ENCODE measurements at regions not wholly inside any gene's neighbourhood (a gene's known extent, or its start where the extent isn't known, plus 50 kb on each side); places are given as distances from the start of the nearest gene placed in this dataset.

- CTCF ChIA-PET, result no interaction called here
- no peaks in the 10 kb centered on the region for H3K9me3 ChIP-seq (ENCODE audit: control insufficient read depth, insufficient read depth, low read depth, low read length)
- POLR2A ChIA-PET, result no interaction called here
- H3K4me3 ChIP-seq (ENCODE audit: low read depth, low read length), result no peak overlapping the region
- H3K36me3 ChIP-seq (ENCODE audit: control insufficient read depth in 2 of 2, insufficient read depth in 1 of 2, low read length in 2 of 2), result no peaks in the 10 kb centered on the region
- H3K27ac ChIP-seq (ENCODE audit: extremely low read depth, low read depth, low read length), result no peak overlapping the region
- no peak for TF ChIP-seq ZNF274 (IDR thresholded peaks at IDR 0.05; ENCODE audit: low read length)
- TF ChIP-seq ZNF274 (tag by site-specific recombination; IDR thresholded peaks at IDR 0.05; ENCODE audit: borderline replicate concordance), result no peak
- TF ChIP-seq KLF17 (tag by site-specific recombination; IDR thresholded peaks at IDR 0.05), result no peak
- TF ChIP-seq TSHZ1 (tag by site-specific recombination; IDR thresholded peaks at IDR 0.05; ENCODE audit: borderline replicate concordance), result no peak
- no peak for TF ChIP-seq ZNF670 (tag by site-specific recombination; IDR thresholded peaks at IDR 0.05; ENCODE audit: low read depth)
- no peak for TF ChIP-seq ZNF473 (tag by site-specific recombination; IDR thresholded peaks at IDR 0.05)
- TF ChIP-seq ZNF513 (tag by site-specific recombination; IDR thresholded peaks at IDR 0.05), result no peak
- TF ChIP-seq ZNF654 (tag by site-specific recombination; IDR thresholded peaks at IDR 0.05; ENCODE audit: low read depth), result no peak
- TF ChIP-seq ZNF148 (tag by site-specific recombination; IDR thresholded peaks at IDR 0.05; ENCODE audit: borderline replicate concordance), result no peak
- no peak for TF ChIP-seq ZBTB21 (tag by site-specific recombination; IDR thresholded peaks at IDR 0.05)
- TF ChIP-seq ZNF423 (tag by site-specific recombination; IDR thresholded peaks at IDR 0.05), result no peak
- no peak for TF ChIP-seq MYNN (tag by site-specific recombination; IDR thresholded peaks at IDR 0.05; ENCODE audit: borderline replicate concordance)
- no peaks in the 10 kb centered on the region for H3K4me1 ChIP-seq (ENCODE audit: control insufficient read depth, insufficient read depth, low read length)
These were observed 491.9 kb downstream of the NTRK3 start for GRCh38 chr15:87764461-87765240.

- Histone ChIP-seq H3K27ac (ENCODE audit: extremely low read depth, low read depth, low read length) (no peak overlapping the region), H3K9me3 (ENCODE audit: control insufficient read depth, insufficient read depth, low read depth, low read length) (no peaks in the 10 kb centered on the region), H3K4me3 (ENCODE audit: low read depth, low read length) (no peak overlapping the region), H3K36me3 (ENCODE audit: control insufficient read depth in 2 of 2, insufficient read depth in 1 of 2, low read length in 2 of 2) (no peaks in the 10 kb centered on the region), H3K4me1 (ENCODE audit: control insufficient read depth, insufficient read depth, low read length) (no peaks in the 10 kb centered on the region)
- ChIA-PET CTCF (no interaction called here), POLR2A (no interaction called here)
- no peak for TF ChIP-seq AEBP2 (tag by site-specific recombination; IDR thresholded peaks at IDR 0.05; ENCODE audit: borderline replicate concordance)
- TF ChIP-seq ZBTB1 (tag by site-specific recombination; IDR thresholded peaks at IDR 0.05), result no peak
- TF ChIP-seq ZNF529 (tag by site-specific recombination; IDR thresholded peaks at IDR 0.05; ENCODE audit: insufficient replicate concordance), result no peak
These were observed 492.7 kb downstream of the NTRK3 start for GRCh38 chr15:87763837-87764236.
